ENCODE measurements at regions not wholly inside any gene's neighbourhood (a gene's known extent, or its start where the extent isn't known, plus 50 kb on each side); places are given as distances from the start of the nearest gene placed in this dataset.
"Not testable (repeated sequence)": the region's sequence is repeated elsewhere in the genome, so short reads cannot be mapped to it uniquely, and the experiment has no call there.

DNA sequence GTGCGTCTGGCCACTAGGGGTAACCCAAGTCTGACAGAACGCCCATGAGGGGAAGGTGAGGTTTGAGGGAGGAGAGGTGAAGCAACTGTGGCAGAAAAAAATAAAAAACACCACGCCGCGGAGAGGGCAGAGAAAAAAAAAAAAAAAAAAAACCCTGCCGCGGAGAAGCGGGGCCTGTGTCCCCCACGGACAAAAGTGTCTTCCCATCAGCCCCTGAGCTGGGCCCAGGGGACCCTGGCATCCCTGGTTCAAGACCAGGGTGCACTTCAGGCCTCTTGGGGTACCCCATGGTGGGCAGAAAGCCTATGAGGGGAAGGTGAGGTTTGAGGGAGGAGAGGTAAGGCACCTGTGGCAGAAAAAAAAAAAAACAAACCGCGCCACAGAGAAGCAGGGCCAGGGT lies 191.1 kb downstream of the POTEH start:
- not testable (repeated sequence) for TF ChIP-seq CTCF (IDR thresholded peaks at IDR 0.05; ENCODE audit: low read depth, low read length); EZH2phosphoT487 (IDR thresholded peaks at IDR 0.05; ENCODE audit: low read depth)

All from OCI-LY3 (cell line).